GM12878 (cell line): ENCODE measurements at regions not wholly inside any gene's neighbourhood (a gene's known extent, or its start where the extent isn't known, plus 50 kb on each side); places are given as distances from the start of the nearest gene placed in this dataset.

Source experiments
- ATAC-seq: fragments of 200-7000 bp; cut with Tn5 transposase; 3 replicates; pipeline ENCODE4 v1.9.1; 2020; ENCODE audit warnings: mild to moderate bottlenecking, moderate library complexity
- BruUV-seq: library from RNA; stranded (reverse); fragments of 400-500 nt; replicated peaks from 2 replicates; lab custom pipeline; 2021; lab: Mats Ljungman, UMichigan
- CTCF ChIA-PET: fragments of 300-600 bp; sonication (Branson Sonifier 250); formaldehyde crosslinking; extraction: SDS; loops from one replicate; lab custom pipeline; 2021; ENCODE audit warnings: inconsistent platforms; lab: Yijun Ruan, JAX
- POLR2A ChIA-PET: fragments of 350-600 bp; formaldehyde crosslinking; extraction: SDS; loops from one replicate; lab custom pipeline; 2021; ENCODE audit warnings: inconsistent platforms; lab: Charles Lee
- RAD21 ChIA-PET: fragments of 300-600 bp; sonication (Branson Sonifier 250); formaldehyde crosslinking; loops from one replicate; lab custom pipeline; 2023; ENCODE audit warnings: antibody characterized with exemption; ENCODE audit not compliant: unreplicated experiment; lab: Charles Lee
- SMC1A ChIA-PET: fragments of 300-600 bp; sonication (Branson Sonifier 250); formaldehyde crosslinking; loops from one replicate; lab custom pipeline; 2023; ENCODE audit not compliant: unreplicated experiment, uncharacterized antibody; lab: Charles Lee
- DNase-seq: peaks from one replicate; pipeline ENCODE4 v3.0.0-alpha.2; 2011; ENCODE audit warnings: low read depth, low spot score
- FAIRE-seq: peaks from 3 replicates; lab custom pipeline; 2011; peaks lifted over from hg19 to GRCh38; lab: Jason Lieb, UNC
- H2AFZ ChIP-seq: 2 replicates; pipeline ENCODE4 v1.6.0; 2011; ENCODE audit warnings: low read depth, low read length, control low read depth; ENCODE audit not compliant: control insufficient read depth
- H3K27ac ChIP-seq: 2 replicates; pipeline ENCODE4 v1.5.1; 2011; ENCODE audit warnings: control low read depth; ENCODE audit not compliant: control insufficient read depth, insufficient read depth
- H3K27me3 ChIP-seq, 2 experiments: replicated peaks in 1 of 2; 2 replicates each; pipeline versions ENCODE4 v1.6.0 to v1.6.1; 2011; ENCODE audit warnings: low read length in 1 of 2; ENCODE audit not compliant: control insufficient read depth in 2 of 2, insufficient read depth in 2 of 2
- H3K36me3 ChIP-seq, 2 experiments: 2 replicates each; pipeline ENCODE4 v1.5.1; 2011; ENCODE audit warnings: low read length in 1 of 2; ENCODE audit not compliant: control insufficient read depth in 2 of 2, insufficient read depth in 2 of 2
- H3K4me1 ChIP-seq: 2 replicates; pipeline ENCODE4 v1.6.1; 2011; ENCODE audit warnings: mild to moderate bottlenecking, low read length, moderate library complexity, mixed read lengths; ENCODE audit not compliant: control insufficient read depth, insufficient read depth
- H3K4me2 ChIP-seq: 2 replicates; pipeline ENCODE4 v1.6.0; 2011; ENCODE audit warnings: control low read depth; ENCODE audit not compliant: control insufficient read depth, insufficient read depth
- H3K4me3 ChIP-seq: fragments of 200-600 bp; sonication (generic); 2 replicates; pipeline ENCODE4 v1.5.1; 2016
- H3K79me2 ChIP-seq: 2 replicates; pipeline ENCODE4 v1.6.0; 2011; ENCODE audit warnings: low read length; ENCODE audit not compliant: control insufficient read depth, insufficient read depth
- H3K9ac ChIP-seq: 2 replicates; pipeline ENCODE4 v1.8.0; 2011; ENCODE audit warnings: low read length, control low read depth, mixed read lengths; ENCODE audit not compliant: control insufficient read depth, insufficient read depth
- H3K9me3 ChIP-seq: replicated peaks from 3 replicates; pipeline ENCODE4 v1.5.1; 2011; ENCODE audit warnings: mild to moderate bottlenecking, low read length; ENCODE audit not compliant: control insufficient read depth, insufficient read depth
- H4K20me1 ChIP-seq: 2 replicates; pipeline ENCODE4 v1.6.0; 2011; ENCODE audit not compliant: control insufficient read depth, insufficient read depth
- ATF7 ChIP-seq: fragments of 450-650 bp; IDR thresholded peaks from 2 replicates; pipeline ENCODE4 v1.6.1; 2016; ENCODE audit warnings: low read depth, mild to moderate bottlenecking
- CBX3 ChIP-seq: fragments of 200-600 bp; sonication (generic); IDR thresholded peaks from 2 replicates; pipeline ENCODE4 v1.6.1; 2016; ENCODE audit warnings: low read depth, borderline replicate concordance
- E2F4 ChIP-seq: IDR thresholded peaks from 2 replicates; pipeline ENCODE4 v1.6.1; 2012; ENCODE audit warnings: low read depth, low read length, improper control_type of control experiment
- FOXK2 ChIP-seq: fragments of 450-650 bp; IDR thresholded peaks from 2 replicates; pipeline ENCODE4 v1.6.1; 2017; ENCODE audit warnings: mild to moderate bottlenecking, moderate library complexity
- LARP7 ChIP-seq: fragments of 450-650 bp; IDR thresholded peaks from 2 replicates; pipeline ENCODE4 v1.6.1; 2017; ENCODE audit warnings: mild to moderate bottlenecking
- MXI1 ChIP-seq: fragments of 150-350 bp; IDR thresholded peaks from 2 replicates; pipeline ENCODE4 v1.6.1; 2011; ENCODE audit warnings: low read depth, mild to moderate bottlenecking, inconsistent platforms, low read length, improper control_type of control experiment
- NBN ChIP-seq: fragments of 450-650 bp; IDR thresholded peaks from 2 replicates; pipeline ENCODE4 v1.6.1; 2016
- NFIC ChIP-seq: IDR thresholded peaks from 2 replicates; pipeline ENCODE4 v1.6.1; 2012; ENCODE audit warnings: low read depth, mild to moderate bottlenecking, inconsistent platforms, low read length, moderate library complexity
- NFXL1 ChIP-seq: fragments of 450-650 bp; IDR thresholded peaks from 2 replicates; pipeline ENCODE4 v1.6.1; 2017; ENCODE audit warnings: antibody characterized with exemption, mild to moderate bottlenecking, borderline replicate concordance
- NFYB ChIP-seq: IDR thresholded peaks from 2 replicates; pipeline ENCODE4 v1.6.1; 2011; ENCODE audit warnings: low read depth, mild to moderate bottlenecking, low read length, improper control_type of control experiment, moderate library complexity; ENCODE audit not compliant: insufficient read depth
- SMC3 ChIP-seq: IDR thresholded peaks from 2 replicates; pipeline ENCODE4 v1.6.1; 2011; ENCODE audit warnings: low read length, improper control_type of control experiment, borderline replicate concordance
- SP1 ChIP-seq: IDR thresholded peaks from one replicate; pipeline ENCODE4 v1.6.1; 2011; ENCODE audit warnings: low read depth, low read length
- SREBF1 ChIP-seq: IDR thresholded peaks from 2 replicates; pipeline ENCODE4 v1.6.1; 2012; ENCODE audit warnings: mild to moderate bottlenecking, low read length
- ZBED1 ChIP-seq: IDR thresholded peaks from 2 replicates; pipeline ENCODE4 v1.6.1; 2016; ENCODE audit warnings: borderline replicate concordance
- ZNF217 ChIP-seq: fragments of 450-650 bp; IDR thresholded peaks from 2 replicates; pipeline ENCODE4 v1.6.1; 2017; ENCODE audit warnings: antibody characterized with exemption, mild to moderate bottlenecking
- WGBS: methylation state at CpG from one replicate; pipeline ENCODE4 v1.1.6; 2016; ENCODE audit warnings: low lambda C conversion rate; ENCODE audit not compliant: insufficient replicate concordance, insufficient coverage; ENCODE audit errors: missing lambda C conversion rate; 5-methylcytosine and 5-hydroxymethylcytosine counted together
- in situ Hi-C: fragments of 300-500 bp; cut with MboI; formaldehyde crosslinking; loops from 9 replicates; pipeline ENCODE4 v1.14.3; 2018; ENCODE audit warnings: mixed read lengths
- intact Hi-C: fragments of 100-400 bp; cut with micrococcal nuclease; formaldehyde crosslinking; loops from one replicate; pipeline ENCODE4 v1.14.2; 2022; ENCODE audit not compliant: unreplicated experiment

- no peaks in the 10 kb centered on the region for H4K20me1 ChIP-seq
- H3K79me2 ChIP-seq, result no peaks in the 10 kb centered on the region
- CTCF ChIA-PET, result no interaction called here
- no peak overlapping the region for H3K27ac ChIP-seq
- 57% methylated on average over 3 of the region's 3 CpGs for WGBS
- BruUV-seq, result no TSS peak
- no peak overlapping the region for H3K4me3 ChIP-seq
- no peak for FAIRE-seq
- H3K36me3 ChIP-seq, result no peaks in the 10 kb centered on the region
- ATAC-seq, result no peak
- in situ Hi-C loops (no loop called here), intact Hi-C loops (no loop called here)
- no peak overlapping the region for H3K9ac ChIP-seq
- no peak for DNase-seq
- H3K4me2 ChIP-seq, result no peak overlapping the region
- H3K27me3 ChIP-seq, result no peaks in the 10 kb centered on the region; a peak in 1 of 4 replicates
- no peaks in the 10 kb centered on the region for H3K9me3 ChIP-seq
- H2AFZ ChIP-seq, result no peak overlapping the region
- RAD21 ChIA-PET, result no interaction called here
- SMC1A ChIA-PET, result no interaction called here
- TF ChIP-seq NBN, result no peak
- TF ChIP-seq SP1, result no peak
- no peak for TF ChIP-seq SMC3
- no peak for TF ChIP-seq CBX3
- TF ChIP-seq MXI1, result no peak
- TF ChIP-seq ZNF217, result no peak
- TF ChIP-seq FOXK2, result no peak
- TF ChIP-seq NFXL1, result no peak
- TF ChIP-seq NFIC, result no peak
- no peak for TF ChIP-seq NFYB
- TF ChIP-seq ATF7, result no peak
- TF ChIP-seq SREBF1, result no peak
- no peaks in the 10 kb centered on the region for H3K4me1 ChIP-seq
- POLR2A ChIA-PET, result no interaction called here
These were observed 195.6 kb downstream of the TMX3 start for GRCh38 chr18:68519336-68519735.

GRCh38 chr18:68509902-68510301 lies 205.0 kb downstream of the TMX3 start:
- no peak overlapping the region for H3K9ac ChIP-seq
- no peak for TF ChIP-seq E2F4
- no peak for TF ChIP-seq FOXK2
- TF ChIP-seq LARP7, result no peak
- no peak for TF ChIP-seq MXI1
- TF ChIP-seq ZBED1, result no peak
- no peak for TF ChIP-seq NFXL1
- TF ChIP-seq, all 136 proteins: peak for 0
- Histone ChIP-seq H3K27ac (no peak overlapping the region), H3K9me3 (no peaks in the 10 kb centered on the region), H3K4me3 (no peak overlapping the region), H3K4me1 (no peaks in the 10 kb centered on the region), H3K36me3 (no peaks in the 10 kb centered on the region), H3K27me3 (no peaks in the 10 kb centered on the region), H2AFZ (no peak overlapping the region), H3K4me2 (no peak overlapping the region), H3K79me2 (no peaks in the 10 kb centered on the region), H4K20me1 (no peaks in the 10 kb centered on the region)
- RAD21 ChIA-PET, result no interaction called here
- intact Hi-C loops, result no loop called here
- CTCF ChIA-PET, result no interaction called here
- in situ Hi-C loops, result no loop called here
- POLR2A ChIA-PET, result no interaction called here
- FAIRE-seq (no peak), ATAC-seq (no peak), DNase-seq (no peak)
- BruUV-seq, result no TSS peak
- SMC1A ChIA-PET, result no interaction called here
- 28% methylated on average over 2 of the region's 2 CpGs for WGBS
